ENCODE measurements at regions not wholly inside any gene's neighbourhood (a gene's known extent, or its start where the extent isn't known, plus 50 kb on each side); places are given as distances from the start of the nearest gene placed in this dataset.

DNA sequence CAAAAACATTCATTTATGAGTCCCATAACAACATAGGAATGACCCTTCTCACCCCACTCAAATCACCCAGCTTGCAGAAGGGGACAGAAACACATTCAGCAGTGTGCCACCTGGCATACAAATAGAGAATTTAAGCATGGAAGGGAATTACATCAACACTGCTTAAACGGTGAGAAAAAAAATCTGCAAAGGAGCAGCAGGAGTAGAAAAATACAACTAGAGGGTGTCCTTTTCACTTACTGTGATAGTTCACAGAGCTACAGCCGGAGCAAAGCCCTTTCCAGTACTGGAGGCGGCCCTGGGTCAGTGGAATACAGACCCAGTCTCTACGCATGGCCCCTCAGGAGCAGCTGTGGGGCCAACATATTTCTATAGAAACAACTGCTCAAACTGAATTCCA, 764.3 kb upstream of the ARGLU1 start:
- no peak for ATAC-seq (ENCODE audit: insufficient number of reproducible peaks, low FRiP score, low read depth)
- Histone ChIP-seq H3K4me3 (no peak overlapping the region), H3K9me3 (no peaks in the 10 kb centered on the region)

DNA sequence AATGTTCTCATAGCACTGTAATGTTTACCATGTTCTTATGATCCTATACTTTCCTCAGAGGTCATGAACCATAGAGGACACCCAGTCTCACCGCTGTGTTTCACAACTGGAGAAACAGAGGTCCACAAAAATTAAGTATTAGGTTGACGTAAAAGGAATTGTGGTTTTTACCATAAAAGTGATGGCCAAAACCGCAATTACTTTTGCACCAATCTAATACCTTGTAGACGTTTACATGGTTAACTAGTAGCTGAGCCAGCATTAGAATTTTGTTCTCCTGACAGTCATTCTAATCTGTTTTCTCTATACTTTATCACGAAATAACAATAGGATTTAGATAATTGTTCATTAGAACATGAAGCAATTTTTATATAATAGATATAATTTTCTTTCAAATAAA, 763.4 kb upstream of the ARGLU1 start:
- ATAC-seq (ENCODE audit: insufficient number of reproducible peaks, low FRiP score, low read depth) (no peak), DNase-seq (ENCODE audit: low spot score) (no peak)
- no peak overlapping the region for H3K4me3 ChIP-seq
- no peaks in the 10 kb centered on the region for H3K4me1 ChIP-seq (ENCODE audit: control insufficient read depth in 1 of 2, low read depth in 2 of 2)
- H3K9me3 ChIP-seq = no peaks in the 10 kb centered on the region
- H3K27me3 ChIP-seq (replicated peaks; ENCODE audit: insufficient read depth) = no peaks in the 10 kb centered on the region
- H3K36me3 ChIP-seq = no peaks in the 10 kb centered on the region
- TF ChIP-seq, protein P1, sequence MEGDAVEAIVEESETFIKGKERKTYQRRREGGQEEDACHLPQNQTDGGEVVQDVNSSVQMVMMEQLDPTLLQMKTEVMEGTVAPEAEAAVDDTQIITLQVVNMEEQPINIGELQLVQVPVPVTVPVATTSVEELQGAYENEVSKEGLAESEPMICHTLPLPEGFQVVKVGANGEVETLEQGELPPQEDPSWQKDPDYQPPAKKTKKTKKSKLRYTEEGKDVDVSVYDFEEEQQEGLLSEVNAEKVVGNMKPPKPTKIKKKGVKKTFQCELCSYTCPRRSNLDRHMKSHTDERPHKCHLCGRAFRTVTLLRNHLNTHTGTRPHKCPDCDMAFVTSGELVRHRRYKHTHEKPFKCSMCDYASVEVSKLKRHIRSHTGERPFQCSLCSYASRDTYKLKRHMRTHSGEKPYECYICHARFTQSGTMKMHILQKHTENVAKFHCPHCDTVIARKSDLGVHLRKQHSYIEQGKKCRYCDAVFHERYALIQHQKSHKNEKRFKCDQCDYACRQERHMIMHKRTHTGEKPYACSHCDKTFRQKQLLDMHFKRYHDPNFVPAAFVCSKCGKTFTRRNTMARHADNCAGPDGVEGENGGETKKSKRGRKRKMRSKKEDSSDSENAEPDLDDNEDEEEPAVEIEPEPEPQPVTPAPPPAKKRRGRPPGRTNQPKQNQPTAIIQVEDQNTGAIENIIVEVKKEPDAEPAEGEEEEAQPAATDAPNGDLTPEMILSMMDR (IDR thresholded peaks at IDR 0.05) = no peak
- H3K27ac ChIP-seq = no peak overlapping the region

More for the DNA sequence above, 764.3 kb upstream of the ARGLU1 start:
- no peak for DNase-seq (ENCODE audit: low spot score)
- TF ChIP-seq, protein P1 (IDR thresholded peaks at IDR 0.05) = no peak
- H3K27me3 ChIP-seq (replicated peaks; ENCODE audit: insufficient read depth) = no peaks in the 10 kb centered on the region
- H3K27ac ChIP-seq = no peak overlapping the region
- H3K36me3 ChIP-seq = no peaks in the 10 kb centered on the region
- H3K4me1 ChIP-seq (ENCODE audit: control insufficient read depth in 1 of 2, low read depth in 2 of 2) = no peaks in the 10 kb centered on the region

DNA sequence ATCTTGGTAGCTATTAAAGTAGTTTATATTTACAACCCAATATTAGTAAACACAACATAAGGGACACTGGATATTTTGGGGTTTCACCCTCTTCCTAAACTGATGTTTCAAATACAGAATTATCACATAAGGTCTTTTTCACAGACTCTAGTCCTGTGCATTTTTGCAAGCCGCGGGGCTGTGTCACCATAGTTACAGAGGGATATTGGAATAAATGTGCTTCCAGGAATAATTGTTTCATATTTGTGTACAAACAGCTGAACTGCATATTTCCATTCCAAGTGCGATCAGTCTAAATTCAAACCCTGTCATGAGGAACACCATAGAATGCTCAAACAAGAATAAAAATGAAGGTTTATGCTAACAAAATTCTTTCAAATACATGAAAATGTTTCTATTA, 762.5 kb upstream of the ARGLU1 start:
- no peak for ATAC-seq (ENCODE audit: insufficient number of reproducible peaks, low FRiP score, low read depth)
- H3K4me3 ChIP-seq = no peak overlapping the region

DNA sequence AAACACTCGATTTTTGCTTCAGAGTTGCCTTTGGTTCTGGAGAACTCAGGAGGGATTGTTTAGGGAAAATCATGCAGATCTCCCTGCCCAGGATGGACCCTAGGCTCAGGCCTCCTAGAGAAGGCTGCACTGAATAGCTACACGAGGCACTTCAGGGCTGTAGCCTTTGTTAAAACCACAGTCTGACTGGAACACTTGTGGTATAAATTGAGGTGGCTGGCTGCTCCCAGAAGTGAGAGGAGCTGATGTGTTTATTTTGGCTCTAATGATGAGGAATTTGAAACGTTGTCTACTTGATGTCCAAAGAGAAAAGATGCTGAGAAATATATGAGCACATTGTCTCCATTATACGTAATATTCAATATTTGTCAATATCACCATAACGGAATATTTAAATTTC, 762.1 kb upstream of the ARGLU1 start:
- Histone ChIP-seq H3K27me3 (replicated peaks; ENCODE audit: insufficient read depth) (no peaks in the 10 kb centered on the region), H3K4me1 (ENCODE audit: control insufficient read depth in 1 of 2, low read depth in 2 of 2) (no peaks in the 10 kb centered on the region), H3K27ac (no peak overlapping the region), H3K9me3 (no peaks in the 10 kb centered on the region), H3K4me3 (no peak overlapping the region), H3K36me3 (no peaks in the 10 kb centered on the region)
- ATAC-seq (ENCODE audit: insufficient number of reproducible peaks, low FRiP score, low read depth) (no peak), DNase-seq (ENCODE audit: low spot score) (no peak)
- TF ChIP-seq, protein P1 (IDR thresholded peaks at IDR 0.05) = no peak

More for the DNA sequence above, 762.5 kb upstream of the ARGLU1 start:
- no peak overlapping the region for H3K27ac ChIP-seq
- no peak for DNase-seq (ENCODE audit: low spot score)
- TF ChIP-seq, protein P1 (IDR thresholded peaks at IDR 0.05) = no peak
- no peaks in the 10 kb centered on the region for H3K27me3 ChIP-seq (replicated peaks; ENCODE audit: insufficient read depth)
- no peaks in the 10 kb centered on the region for H3K36me3 ChIP-seq
- H3K4me1 ChIP-seq (ENCODE audit: control insufficient read depth in 1 of 2, low read depth in 2 of 2) = no peaks in the 10 kb centered on the region
- H3K9me3 ChIP-seq = no peaks in the 10 kb centered on the region

DNA sequence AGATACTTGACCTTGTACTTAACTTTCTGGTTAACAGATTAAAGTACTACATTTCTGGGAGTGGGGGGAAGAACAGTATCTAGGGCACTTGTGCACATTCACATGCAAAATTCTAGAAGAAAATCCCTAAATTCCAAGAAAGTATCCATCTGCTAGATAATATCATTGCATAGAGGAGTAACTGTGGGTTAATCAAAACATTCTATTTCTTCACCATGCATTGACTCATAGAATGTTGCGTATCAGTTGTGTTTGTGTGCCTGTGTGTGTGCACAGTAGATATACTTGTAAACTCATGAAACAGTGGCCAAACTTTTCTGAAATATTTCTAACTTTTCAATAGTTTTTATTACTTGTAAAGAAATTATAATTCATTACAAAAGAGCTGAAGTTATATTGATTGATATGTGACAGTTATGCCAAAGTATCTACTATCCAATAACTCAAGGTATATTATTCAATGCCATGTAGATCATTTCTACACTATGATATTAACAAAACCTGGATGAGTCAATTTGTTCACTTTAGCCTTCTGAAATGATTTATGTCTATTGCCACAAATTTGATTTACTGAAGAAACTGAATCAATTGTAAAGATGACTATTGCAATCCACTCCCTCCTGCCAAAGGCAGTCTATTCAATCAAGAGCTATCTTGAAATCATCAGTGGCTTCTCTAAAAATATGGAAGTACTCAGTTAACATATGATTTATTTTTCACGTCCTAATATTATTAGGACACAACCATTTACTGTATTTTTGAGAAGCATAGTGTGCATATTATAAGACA, 756.7 kb upstream of the ARGLU1 start:
- H3K4me1 ChIP-seq (ENCODE audit: control insufficient read depth in 1 of 2, low read depth in 2 of 2) = no peaks in the 10 kb centered on the region
- DNase-seq (ENCODE audit: low spot score) = no peak
- H3K27me3 ChIP-seq (replicated peaks; ENCODE audit: insufficient read depth) = no peaks in the 10 kb centered on the region
- H3K36me3 ChIP-seq = no peaks in the 10 kb centered on the region
- no peak overlapping the region for H3K27ac ChIP-seq
- ATAC-seq (ENCODE audit: insufficient number of reproducible peaks, low FRiP score, low read depth) = no peak
- no peak overlapping the region for H3K4me3 ChIP-seq
- H3K9me3 ChIP-seq = no peaks in the 10 kb centered on the region
- TF ChIP-seq, protein P1 (IDR thresholded peaks at IDR 0.05) = no peak
